HG03565 (cell line): ENCODE measurements at regions not wholly inside any gene's neighbourhood (a gene's known extent, or its start where the extent isn't known, plus 50 kb on each side); places are given as distances from the start of the nearest gene placed in this dataset.
A peak's percentile ranks its signal among the peaks of the same experiment; 100 is the strongest.
"Not testable (repeated sequence)": the region's sequence is repeated elsewhere in the genome, so short reads cannot be mapped to it uniquely, and the experiment has no call there.

ENCODE experiments used
- ATAC-seq: cut with Tn5 transposase; IDR thresholded peaks from one replicate; pipeline ENCODE4 v1.9.1; 2021; ENCODE audit warnings: mild to moderate bottlenecking, moderate library complexity; ENCODE audit not compliant: unreplicated experiment

DNA sequence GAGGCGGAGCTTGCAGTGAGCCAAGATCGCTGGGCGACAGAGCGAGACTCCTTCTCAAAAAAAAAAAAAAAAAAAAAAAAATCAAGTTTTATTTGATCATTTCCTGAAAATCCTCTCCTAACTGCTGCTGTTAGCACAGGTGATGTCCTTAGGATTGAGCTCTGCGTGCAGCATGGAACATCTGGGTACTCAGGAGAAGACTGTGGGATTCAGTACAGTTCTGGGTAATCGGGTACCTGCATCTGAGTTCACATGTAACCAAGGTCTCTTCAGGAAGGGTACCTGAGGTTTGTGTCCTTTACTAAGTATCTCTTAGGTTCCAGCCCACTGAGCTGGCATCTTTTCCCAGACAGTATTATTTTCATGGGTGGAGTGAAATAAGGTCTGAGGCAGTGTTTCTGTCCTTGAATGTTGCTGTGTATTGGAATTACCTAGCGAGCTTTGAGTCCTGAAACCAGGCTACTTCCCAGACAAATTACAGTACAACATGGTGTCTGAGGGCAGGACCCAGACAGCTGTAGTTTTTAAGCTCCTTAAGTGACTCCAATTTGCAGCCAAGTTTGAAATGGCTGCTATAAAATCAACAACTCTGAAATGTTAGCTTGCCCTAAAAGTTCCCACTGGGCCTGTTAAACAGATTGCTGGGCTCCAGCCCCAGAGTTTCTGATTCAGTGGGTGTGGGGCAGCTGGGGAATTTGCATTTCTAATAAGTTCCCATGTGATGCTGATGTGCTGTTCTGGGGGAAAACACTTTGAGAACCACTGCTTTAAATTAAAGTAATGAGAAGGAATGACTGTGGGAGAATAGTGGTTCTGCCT, 120.5 kb downstream of the PMAIP1 start:
- no peak for ATAC-seq

DNA sequence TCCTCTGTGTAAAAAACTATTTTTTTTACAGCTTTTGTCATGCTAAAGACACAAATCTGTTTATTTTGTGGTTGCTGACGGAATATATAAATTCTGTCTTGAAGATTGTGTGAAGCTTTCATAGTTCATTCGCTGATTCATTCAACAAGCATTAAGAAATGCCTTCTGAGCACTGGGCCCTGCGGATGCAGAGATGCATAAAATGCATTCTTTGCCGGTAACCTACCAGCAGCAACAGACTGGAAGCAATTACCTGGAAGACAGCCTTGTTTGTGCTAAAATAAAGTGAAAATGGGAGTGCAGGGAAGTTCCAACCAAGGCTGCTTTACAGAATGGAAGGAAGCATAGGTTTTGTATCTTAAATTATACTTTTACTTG, 119.7 kb downstream of the PMAIP1 start:
- no peak for ATAC-seq

- ATAC-seq: no peak
Measured at GRCh38 chr18:60018618-60019462, 119.0 kb downstream of the PMAIP1 start.

DNA sequence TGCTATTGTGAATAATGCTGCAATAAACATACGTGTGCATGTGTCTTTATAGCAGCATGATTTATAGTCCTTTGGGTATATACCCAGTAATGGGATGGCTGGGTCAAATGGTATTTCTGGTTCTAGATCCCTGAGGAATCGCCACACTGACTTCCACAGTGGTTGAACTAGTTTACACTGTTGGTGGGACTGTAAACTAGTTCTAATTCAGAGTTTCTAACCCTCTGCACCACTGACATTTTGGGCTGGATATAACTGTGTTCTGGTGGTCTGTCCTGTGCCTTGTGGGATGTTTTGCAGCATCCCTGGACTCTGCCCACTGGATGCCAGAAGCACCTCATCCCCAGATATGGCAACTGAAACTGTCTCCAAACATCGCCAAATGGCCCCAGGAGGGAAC, 118.3 kb downstream of the PMAIP1 start:
- ATAC-seq: not testable (repeated sequence)

DNA sequence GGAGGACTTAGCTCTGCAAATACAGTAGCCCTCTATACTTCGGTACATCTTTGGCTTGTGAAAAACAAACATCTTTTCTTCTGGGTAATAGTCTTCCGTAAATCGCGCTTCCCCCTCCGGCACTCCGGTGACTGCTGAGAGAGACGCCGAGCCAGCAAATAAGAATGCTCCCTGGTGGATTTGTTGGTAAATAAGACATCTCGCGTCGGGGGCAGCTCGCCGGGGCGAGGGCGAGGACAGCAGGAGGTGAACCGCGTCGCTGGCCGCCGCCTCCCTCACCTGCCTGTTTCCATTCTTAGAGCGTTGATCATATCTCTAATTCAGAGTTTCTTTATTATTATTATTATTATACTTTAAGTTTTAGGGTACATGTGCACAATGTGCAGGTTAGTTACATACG, 117.6 kb downstream of the PMAIP1 start:
- ATAC-seq: no peak

DNA sequence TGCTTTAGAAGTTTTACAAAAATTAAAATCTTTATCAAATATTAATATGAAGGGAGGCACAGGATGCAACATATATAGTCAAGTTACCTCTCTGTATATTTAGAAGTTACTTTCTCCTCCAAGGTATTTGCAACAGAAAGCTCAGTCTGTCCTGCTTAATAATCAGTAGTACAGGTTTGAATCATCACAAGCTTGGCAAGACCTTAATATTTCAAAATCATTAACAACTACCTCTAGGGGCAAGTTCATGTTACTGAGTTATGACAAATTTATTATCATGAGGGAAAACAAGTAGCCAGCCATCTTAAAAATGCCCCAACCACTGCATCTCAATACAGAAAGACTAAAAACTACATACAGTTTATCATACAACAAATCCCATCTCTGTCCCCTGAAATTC, 116.0 kb downstream of the PMAIP1 start:
- not testable (repeated sequence) for ATAC-seq

GRCh38 chr18:60013148-60013547, 113.4 kb downstream of the PMAIP1 start:
- ATAC-seq: not testable (repeated sequence)

- no peak for ATAC-seq
Measured at GRCh38 chr18:60010984-60011383, 111.2 kb downstream of the PMAIP1 start.

DNA sequence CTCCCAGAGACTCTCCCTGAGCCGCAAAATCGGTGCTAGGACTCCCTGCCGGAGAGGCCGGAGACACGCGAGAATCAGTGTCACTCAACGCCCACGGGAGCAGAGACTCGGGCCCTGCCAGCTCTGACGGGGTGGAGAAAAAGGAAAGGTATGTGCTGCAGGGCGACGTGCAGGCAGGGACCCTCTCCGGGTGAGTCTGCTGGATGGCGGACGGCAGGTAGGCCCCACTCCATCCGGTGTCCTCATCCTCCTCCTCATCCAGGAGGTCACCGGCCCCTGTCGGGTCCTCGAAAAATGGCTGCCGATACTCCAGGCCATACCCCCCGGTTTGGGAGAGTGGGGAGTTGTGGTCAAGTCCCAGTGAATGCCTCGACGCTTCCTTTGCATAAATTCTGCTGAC, 110.7 kb downstream of the PMAIP1 start:
- no peak for ATAC-seq

- no peak for ATAC-seq
Measured at GRCh38 chr18:60007661-60008060, 107.9 kb downstream of the PMAIP1 start.

DNA sequence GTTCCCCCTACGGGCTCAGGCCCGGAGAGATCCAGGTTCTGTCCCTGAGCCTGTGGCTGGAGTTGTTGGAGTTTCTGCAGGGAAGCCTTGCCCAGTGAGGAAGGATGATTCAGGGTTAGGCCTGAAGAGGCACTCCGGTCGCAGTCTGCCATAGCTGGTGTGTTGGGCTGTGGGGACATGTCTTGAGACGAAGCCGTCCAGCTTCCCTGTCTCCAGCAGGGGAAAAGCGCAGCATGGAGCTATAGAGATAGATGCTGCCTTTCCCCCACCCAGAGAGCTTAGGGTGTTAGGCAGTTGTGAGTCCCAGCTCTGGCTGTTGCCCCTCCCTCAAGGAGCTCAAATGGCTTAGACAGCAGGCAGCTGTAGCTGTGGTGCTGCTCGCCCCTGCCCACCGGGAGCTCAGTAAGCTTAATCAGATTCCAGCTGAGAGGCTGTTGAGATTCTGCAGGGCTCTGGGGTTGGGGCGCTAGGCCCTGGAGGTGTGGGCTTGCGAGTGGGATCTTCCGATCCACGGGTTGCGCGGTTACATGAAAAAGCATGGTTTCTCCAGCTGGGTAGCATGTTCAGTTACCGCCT, 103.9 kb downstream of the PMAIP1 start:
- no peak for ATAC-seq

- peak; percentile 68 for ATAC-seq
Measured at GRCh38 chr18:59996370-59996966, 96.7 kb downstream of the PMAIP1 start.

DNA sequence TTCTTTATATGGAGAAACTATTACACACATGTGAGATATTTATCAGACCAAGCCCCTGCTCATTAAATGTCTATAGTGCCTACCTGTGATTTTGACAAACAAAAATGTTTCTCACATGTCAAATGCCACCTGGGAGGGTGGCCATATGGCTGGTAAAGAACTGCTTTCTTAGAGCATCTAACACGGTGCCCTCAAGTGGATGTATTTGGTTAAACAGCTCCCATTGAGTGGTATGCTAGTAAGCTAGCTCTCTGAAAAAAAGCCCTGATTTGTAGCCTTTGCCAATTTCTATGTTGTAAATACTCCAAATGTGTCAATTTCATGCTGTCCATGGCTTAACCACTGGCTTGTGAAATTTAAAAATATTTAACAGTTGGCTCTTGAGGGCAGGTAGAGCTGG, 94.6 kb downstream of the PMAIP1 start:
- peak; percentile 70 for ATAC-seq

- no peak for ATAC-seq
Measured at GRCh38 chr18:59993560-59993959, 93.8 kb downstream of the PMAIP1 start.

GRCh38 chr18:59990121-59990823, 90.5 kb downstream of the PMAIP1 start:
- ATAC-seq: no peak

- ATAC-seq: peak; percentile 58
Measured at GRCh38 chr18:59988098-59988706, 88.4 kb downstream of the PMAIP1 start.

DNA sequence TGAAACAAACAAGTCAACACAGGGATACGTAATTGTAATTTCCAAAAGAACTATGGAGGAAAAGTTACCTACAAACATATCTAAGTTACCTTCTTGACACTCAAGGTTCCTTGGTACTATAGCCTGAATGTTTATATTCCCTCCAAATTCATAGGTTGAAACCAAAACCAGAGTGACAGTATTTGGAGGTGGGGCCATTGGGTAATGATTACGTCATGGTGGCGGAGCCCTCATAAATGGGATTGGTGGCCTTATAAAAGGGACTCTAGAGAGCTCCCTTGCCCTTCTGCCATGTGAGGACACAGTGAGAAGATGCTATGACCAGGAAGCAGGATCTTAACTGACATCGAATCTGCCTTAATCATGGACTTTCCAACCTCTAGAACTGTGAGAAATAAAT, 87.3 kb downstream of the PMAIP1 start:
- no peak for ATAC-seq

DNA sequence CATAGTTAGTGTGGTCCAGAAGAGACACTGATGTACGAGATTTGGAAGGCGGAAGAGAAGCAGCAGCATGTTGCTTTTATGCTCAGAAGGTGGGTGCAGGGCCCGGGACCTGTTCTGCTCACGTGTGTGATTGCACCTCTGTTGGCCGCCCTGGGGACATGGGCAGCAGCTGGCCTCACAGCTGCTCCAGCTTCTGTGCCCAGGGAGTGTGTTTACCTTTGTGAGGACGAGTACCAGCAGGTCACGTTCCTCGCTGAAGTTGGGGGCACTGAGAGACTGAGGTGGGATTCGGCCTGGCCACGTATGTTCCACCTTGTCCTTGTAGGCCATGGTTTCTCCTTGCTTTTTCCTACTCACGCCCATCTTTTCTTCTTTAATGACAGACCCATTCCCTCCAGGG, 86.3 kb downstream of the PMAIP1 start:
- ATAC-seq: no peak

DNA sequence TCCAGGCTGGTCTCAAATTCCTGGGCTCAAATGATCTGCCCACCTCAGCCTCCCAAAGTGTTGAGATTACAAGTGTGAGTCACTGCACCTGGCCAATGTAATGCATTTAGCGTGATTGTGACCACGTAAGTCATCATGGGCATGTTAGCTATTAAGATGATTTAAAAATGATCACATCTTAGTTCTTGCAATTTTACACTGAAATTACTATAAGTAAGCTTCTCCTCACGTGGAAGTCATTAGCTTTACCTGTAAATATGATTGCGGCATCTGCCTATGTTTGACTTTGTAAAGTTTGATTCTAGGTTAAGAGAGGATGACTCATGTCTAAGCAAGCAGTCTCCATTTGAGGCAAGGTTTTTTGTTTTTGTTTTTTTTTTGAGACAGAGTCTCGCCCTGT, 85.5 kb downstream of the PMAIP1 start:
- ATAC-seq: no peak

GRCh38 chr18:59983506-59983905, 83.7 kb downstream of the PMAIP1 start:
- ATAC-seq: no peak
